SKM-1 (cell line): ENCODE measurements at regions not wholly inside any gene's neighbourhood (a gene's known extent, or its start where the extent isn't known, plus 50 kb on each side); places are given as distances from the start of the nearest gene placed in this dataset.

Experiments used
- DNase-seq: peaks from one replicate; lab custom pipeline; 2025; ENCODE audit not compliant: unreplicated experiment; lab: John Stamatoyannopoulos, UW

DNA sequence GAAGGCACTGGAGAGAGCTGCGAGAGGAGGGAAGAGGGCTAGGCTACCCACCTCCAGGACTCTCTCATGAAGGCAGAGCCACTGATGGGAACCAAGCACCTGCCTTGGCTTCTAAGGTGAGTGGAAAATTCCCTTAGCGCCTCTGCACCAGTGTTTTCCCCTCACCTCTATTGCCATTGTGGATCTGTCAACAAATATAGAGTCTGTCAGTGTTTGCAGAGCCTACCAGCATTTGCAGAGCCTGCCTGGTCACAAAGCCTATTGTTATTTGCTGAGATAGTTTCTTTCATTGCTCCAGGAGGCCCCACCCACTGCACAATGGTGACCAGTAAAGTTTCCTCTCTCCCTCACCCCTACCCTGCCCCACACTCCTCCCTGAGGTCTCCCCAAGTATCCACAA lies 141.9 kb downstream of the MRPL14 start:
- DNase-seq: no peak

DNA sequence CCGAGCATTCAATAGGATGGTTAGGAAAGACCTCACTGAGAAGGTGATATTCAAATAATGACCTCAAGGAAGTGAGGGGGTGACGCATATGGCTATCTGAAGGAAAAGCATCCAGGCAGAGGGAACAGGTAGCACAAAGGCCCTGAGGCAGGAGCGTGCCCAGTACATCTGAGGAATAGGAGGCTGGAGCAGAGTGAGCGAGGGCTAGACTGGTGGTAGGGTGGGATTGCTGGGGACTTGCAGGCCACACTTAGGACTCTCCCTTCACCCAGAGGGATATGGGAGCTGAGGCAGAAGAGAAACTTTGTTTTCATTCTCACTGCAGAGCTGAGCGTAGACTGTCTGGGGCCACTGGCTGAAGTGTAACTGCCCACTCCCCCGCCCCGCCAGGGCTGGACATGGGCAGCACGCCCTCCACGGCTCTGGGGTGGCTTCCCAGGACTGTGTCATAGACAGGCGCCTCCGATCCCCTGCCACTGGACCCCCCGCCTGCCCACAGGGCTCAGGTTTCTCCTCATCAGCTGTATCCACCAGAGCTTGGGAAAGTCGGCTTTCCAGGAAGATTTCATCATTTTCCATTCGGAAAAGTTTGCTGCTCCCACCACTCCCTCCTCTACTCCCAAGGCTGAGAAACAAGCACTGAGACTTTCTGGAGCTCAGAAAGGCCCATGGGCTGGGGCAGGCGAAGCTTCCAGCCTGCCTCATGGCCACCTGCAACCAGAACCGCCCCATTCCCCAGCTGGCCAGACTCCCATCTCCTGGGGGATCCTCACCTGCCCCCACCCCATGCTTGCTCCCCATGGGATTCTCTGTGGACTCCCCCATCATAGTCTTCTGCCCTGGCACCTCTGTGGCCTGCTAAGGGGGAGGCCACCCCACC lies 142.6 kb downstream of the MRPL14 start:
- no peak for DNase-seq

- DNase-seq: no peak
Measured at GRCh38 chr6:43983632-43984031, 143.6 kb downstream of the MRPL14 start.

- no peak for DNase-seq
Measured at GRCh38 chr6:43983191-43983590, 144.1 kb downstream of the MRPL14 start.

GRCh38 chr6:43982084-43982625 lies 145.1 kb downstream of the MRPL14 start:
- DNase-seq: no peak

GRCh38 chr6:43981363-43981990 lies 145.8 kb downstream of the MRPL14 start:
- DNase-seq: no peak

- no peak for DNase-seq
Measured at GRCh38 chr6:43980004-43980795, 147.1 kb downstream of the MRPL14 start.

GRCh38 chr6:43979525-43979924 lies 147.7 kb downstream of the MRPL14 start:
- DNase-seq: no peak

- no peak for DNase-seq
Measured at GRCh38 chr6:43978473-43979346, 148.5 kb downstream of the MRPL14 start.

- DNase-seq: peak; percentile 56
Measured at GRCh38 chr6:43977404-43978111, 149.7 kb downstream of the MRPL14 start.

DNA sequence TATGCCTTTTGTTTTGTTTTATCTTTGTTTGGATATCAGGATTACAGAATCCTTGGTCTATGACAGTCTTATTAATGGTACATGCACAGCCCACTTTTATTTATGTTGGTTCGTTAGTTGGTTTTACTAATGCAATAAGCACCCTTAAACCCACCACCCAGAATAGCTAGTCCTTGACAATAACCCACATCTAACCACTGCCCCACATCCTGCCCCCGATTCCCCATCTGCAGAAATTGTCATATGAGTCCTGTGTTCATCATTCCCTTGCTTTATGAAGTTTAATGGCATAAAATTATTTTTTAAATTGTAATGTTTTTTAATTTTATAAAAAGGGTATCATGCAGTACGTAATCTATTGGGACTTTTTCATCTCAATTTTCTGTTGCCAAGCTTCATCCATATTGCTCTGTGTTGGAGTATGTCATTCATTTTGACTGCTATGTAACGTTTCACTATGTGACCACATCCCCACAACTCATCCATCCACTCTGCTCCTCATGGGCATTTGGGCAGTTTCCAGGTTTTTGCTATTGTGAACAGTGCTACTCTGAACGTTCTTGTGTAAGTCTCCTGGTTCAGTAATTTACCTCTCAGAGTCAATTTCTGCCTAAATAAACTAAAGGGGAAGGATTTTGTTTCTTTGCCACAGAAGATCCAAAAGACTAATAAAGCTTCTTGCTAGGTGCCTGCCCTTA lies 150.4 kb downstream of the MRPL14 start:
- no peak for DNase-seq

DNA sequence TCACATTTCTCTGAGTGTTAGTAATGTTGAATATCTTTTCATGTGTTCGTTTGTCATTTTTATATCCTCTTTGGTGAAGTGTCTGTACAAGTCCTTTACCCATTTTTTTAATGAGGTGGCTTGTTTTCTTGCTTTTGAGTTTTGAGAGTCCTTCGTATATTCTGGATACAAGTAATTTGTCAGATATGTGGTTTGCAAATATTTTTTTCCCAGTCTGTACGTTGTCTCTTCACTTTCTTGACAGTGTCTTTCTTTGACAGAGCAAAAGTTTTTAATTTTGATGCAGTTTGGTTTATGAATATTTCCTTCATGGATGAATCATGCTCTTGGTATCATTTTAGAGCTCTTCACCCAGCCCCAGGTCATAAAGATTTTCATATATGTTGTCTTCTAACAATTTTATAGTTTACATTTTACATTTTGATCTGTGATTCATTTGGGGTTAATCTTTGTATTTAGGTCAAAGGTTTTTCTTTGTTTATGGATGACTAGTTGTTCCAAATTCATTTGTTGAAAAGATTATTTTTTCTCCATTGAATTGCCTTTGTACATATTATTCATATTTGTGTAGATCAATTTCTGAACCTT lies 152.5 kb downstream of the MRPL14 start:
- no peak for DNase-seq

- DNase-seq: no peak
Measured at GRCh38 chr6:43973357-43973756, 153.9 kb downstream of the MRPL14 start.

DNA sequence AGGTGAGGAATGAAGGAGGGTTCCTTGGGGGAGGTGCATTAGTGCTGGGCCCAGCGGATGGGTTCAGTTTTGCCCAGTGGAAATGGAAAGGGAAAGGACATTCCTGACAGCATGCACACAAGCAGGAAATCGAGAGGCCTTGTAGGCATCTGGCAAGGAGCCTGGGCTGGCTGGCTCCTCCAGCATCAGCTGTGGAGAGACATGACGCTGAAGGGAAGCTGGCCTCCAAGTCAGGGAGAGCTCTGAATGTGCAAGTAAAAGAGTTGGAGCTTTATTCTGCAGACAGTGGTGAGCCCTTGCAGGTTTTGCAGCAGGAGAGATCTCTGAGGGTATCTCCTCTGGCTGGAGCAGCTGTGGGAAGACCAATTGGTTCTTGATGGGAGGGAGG lies 154.3 kb downstream of the MRPL14 start:
- DNase-seq: no peak

- DNase-seq: no peak
Measured at GRCh38 chr6:43972179-43972912, 154.9 kb downstream of the MRPL14 start.

DNA sequence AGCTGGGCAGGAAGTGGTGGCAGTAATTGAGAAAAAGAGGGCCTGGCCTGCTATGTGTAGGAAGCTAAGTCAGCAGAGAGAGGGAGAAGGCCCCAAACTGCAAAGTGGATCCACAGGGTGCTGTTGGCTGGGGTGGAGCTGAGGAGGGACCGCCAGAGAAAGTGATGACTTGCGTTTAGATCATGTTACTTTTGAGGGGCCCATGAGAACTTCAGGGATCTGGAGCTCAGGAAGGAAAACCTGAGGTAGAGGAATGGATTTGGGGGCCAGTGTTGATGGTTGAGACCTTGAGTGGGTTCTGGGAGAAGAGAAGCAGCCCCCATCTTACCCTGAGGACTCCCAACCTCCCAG lies 155.5 kb downstream of the MRPL14 start:
- DNase-seq: no peak

- DNase-seq: no peak
Measured at GRCh38 chr6:43970913-43971775, 156.1 kb downstream of the MRPL14 start.
